Stimulated activated CD4-positive, alpha-beta T cell treated with anti-CD3 and anti-CD28 coated beads, Interleukin-1b, Interleukin-23, amount 100 ng/mL, for 4 hours (primary cell): ENCODE measurements at regions not wholly inside any gene's neighbourhood (a gene's known extent, or its start where the extent isn't known, plus 50 kb on each side); places are given as distances from the start of the nearest gene placed in this dataset.
"Not testable (repeated sequence)": the region's sequence is repeated elsewhere in the genome, so short reads cannot be mapped to it uniquely, and the experiment has no call there.

Experiments used
- DNase-seq, 2 donors: peaks; one replicate each; pipeline ENCODE4 v3.0.0-alpha.2; 2020; ENCODE audit warnings: low read depth in 2 of 2

DNA sequence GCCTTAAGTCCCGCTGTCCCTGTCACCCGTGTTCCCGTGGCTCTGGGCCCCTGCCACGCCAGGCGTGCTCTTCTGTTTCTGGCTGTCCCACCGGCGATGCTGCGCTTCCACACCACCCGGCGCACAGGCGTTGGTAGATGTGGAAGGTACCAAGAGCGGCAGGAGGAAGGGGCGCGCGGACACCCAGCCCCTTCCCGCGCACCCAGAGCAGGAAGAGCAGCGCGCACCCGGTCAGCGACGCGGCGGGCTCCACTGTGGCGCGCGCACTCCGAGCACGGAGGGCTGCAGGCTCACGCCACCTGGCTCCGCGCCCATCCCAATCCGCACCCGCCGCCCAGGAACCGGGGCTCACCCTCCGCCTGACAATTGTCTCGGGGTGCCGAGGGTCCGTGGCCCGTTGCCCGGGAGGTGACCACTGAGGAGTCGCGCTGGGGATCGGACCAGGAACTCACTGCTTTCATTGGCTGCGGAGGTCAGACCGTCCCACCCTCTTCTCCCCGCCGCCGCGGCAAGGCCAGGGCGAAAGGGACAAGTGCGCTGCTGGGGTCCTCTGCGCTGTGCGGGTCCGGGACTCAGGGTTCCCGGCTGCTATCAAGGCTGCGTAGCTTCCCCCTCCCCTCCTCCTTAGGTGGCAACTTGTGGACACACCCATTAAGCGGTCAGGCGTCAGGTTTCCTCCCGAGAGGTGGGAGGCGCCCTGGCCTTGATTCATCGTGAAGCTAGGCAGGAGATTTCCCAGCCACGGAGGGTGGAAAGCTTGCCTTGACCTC is 121.6 kb upstream of the ZNF92 start:
- DNase-seq = no peak

DNA sequence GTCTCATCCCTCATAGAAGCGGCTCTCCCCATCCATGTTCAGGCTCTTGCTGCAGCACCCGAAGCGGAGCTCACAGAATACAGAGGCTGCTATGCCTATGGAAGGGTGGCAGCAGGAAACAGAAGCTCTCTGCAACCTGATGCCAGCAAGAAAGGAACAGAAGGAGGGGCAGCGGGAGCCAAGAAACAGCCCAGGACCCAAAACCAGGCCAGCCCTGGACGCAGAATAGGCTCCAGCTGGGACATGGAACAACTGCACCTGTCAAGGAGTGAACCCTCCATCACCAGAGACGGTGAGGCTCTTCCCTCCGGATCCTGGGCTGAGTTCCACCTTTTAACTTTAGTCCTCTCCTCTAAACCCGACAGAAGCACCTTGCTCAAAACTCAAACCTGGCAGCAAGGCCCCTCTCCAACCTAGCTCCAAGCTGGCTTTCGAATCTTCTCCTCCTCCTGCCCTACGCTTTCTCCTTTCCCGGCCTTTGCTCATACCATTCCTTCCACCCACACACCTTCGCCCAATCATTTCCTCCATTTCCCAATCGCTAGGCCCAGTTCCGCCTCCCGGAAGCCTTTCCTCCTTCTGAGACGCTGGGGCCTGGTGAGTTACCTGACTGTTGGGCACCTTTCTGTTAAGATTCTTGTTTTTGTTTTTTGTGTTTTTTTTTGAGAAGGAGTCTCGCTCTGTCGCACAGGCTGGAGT is 122.8 kb upstream of the ZNF92 start:
- no peak for DNase-seq

DNA sequence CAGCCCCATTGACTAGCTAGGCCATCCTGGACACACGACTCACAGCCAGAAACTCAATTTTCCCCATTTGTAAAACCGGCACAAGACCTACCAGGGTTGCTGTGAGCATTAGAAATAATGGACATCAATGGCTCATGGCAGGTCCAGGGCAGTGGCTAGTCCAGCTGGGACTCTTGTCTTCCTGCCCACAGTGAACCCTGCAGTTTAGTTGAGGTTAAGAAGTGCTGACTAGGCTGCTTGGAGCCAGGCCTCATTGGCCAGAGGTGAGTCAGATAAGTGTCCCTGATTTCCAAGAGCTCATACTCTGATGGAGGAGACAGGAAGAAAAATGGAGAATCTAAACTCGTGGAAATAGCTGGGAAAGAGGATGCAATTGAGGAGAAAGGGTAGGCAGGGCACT is 123.4 kb upstream of the ZNF92 start:
- DNase-seq = no peak

DNA sequence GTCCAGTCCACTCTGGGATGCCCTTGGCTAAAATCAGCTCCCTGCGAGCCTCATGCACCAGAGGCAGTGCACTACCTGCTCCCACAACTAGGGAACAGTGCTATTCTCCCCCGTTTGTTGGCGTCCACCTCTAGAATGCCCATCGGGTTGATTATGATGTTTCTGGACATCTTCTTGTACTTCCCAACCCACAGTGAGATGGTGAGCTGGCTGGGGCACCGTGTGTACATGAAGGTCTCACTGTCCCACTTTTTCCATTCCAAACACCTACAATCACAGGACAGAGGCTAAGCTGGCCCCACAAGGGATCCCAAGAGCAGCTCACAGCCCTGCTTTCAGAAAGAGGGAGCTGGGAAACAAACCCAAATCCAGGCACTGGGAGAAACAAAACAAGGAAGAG is 126.2 kb upstream of the ZNF92 start:
- no peak for DNase-seq

DNA sequence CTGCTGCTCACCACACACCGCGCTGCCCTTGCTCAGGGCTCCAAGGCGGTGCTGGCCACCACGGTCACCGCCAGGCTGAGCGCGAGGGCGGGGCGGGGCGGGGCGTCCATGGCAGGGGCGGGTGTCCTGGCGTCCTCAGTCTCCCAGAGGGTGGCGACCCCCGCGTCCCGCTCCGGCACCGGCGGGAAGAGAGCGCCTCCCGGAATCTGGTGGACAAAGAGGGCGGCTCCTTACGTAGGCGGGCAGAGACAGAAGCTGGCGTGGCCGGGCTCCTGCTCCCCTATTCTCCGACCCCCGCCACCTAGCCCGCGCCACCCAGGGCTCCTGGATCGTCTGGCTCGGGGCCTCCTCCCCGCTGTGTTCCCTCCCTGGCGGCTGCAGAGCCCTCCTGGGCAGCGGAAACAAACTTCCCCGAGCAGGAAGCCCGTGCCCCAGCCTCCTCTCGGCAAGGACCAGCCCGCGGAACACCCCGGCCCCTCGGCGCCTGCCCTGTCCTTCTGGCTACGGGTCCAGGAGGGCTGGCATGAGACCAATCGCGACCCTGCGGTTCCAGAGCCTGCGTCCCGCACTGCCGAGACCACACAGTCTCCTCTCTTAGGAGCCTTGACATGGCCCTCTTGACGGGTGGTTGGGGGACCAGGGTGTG is 133.8 kb upstream of the ZNF92 start:
- DNase-seq = no peak

DNA sequence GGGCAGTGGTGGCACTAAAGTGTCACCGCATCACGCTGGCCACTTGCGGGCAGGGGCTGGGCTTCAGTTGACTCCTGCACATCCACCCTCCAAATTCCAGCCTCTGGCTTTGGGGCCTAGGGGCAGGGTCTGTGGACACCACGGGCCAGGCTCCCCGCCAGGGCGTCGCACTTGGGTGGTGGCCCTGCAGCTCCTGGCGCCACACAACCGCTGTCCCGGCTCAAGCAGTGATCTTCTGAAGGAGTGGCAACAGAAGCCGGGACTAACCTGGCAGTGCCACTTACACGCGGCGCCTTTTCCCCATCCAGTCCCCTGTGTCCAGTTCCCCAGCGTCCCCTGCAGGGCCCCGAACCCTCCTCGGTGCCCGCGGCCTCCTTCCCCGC is 134.3 kb upstream of the ZNF92 start:
- DNase-seq = no peak

DNA sequence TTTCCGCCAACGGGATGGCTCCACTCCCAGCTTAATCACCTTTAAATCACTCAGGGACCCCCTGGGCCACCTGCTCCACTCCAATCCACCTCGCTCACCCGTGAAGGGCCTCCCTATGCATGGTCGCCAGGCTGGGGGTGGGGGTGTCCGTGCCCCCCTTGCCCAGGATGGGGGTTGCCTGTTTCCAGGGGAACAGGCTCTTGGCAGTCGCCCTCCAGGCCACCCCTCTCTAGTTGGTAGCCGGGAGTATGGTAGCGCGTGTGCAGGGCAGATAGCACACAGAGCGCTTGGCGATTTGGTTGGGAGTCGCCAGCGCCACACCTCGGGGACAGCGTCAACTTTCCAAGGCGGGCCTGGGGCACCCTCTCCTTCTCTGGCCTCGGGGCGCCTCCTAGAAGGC is 134.9 kb upstream of the ZNF92 start:
- no peak for DNase-seq

DNA sequence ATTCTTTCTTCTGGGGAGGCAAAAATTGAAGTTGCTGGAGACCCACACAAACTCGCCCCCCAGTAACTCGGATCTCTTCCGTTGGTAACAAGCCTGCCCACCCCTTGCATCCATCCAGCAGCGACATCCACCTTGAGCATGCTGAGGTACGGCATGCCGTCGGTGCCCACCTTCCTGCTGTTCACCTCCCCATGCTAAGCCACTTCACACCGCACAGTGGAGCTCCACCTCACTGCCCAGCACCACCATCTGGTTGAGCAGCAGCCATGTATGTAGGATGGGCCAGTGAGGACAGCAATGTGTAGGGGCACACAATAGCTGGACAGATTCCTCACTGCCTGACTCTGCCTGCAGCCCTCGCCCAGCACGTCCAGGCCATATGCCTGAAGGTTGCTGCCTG is 138.1 kb upstream of the ZNF92 start:
- no peak for DNase-seq

DNA sequence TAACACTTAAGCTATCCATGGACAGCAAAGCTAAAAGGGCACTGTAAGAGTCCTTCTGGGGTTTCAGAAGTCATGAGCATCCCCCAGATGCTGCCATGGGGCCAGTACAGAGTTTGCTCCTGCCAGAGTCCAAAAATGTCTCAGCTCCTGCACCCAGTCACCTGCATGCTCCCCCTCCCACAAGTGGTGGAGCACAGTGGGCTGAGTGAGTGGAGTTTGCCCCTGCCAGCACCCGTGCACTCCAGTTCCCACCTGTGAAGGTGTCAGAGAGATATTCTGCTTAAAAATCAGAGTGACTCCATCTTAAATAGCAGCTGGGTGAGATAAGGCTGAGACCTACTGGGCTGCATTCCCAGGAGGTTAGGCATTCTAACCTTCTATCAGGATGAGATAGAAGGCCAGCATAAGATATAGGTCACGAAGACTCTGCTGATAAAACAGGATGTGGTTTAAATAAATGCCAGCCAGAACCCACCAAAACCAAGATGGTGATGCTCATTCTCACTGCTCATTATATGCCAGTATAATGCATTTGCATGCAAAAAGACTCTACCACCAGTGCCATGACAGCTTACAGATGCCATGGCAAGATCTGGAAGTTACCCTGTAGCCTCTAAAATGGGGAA is 140.1 kb upstream of the ZNF92 start:
- no peak for DNase-seq

DNA sequence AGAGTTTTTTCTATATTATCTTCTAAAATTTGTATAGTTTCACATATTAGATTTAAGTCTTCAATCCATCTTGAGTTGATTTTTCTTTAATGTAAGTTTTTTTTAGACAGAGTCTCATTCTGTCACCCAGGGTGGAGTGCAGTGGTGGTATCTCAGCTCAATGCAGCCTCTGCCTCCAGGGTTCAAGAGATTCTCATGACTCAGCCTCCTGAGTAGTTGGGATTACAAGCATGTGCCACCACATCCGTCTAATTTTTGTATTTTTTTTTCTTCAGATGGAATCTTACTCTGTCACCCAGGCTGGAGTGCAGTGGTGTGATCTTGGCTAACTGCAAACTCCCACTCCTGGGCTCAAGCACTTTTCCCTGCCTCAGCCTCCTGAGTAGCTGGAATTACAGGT is 143.4 kb upstream of the ZNF92 start:
- no peak for DNase-seq

DNA sequence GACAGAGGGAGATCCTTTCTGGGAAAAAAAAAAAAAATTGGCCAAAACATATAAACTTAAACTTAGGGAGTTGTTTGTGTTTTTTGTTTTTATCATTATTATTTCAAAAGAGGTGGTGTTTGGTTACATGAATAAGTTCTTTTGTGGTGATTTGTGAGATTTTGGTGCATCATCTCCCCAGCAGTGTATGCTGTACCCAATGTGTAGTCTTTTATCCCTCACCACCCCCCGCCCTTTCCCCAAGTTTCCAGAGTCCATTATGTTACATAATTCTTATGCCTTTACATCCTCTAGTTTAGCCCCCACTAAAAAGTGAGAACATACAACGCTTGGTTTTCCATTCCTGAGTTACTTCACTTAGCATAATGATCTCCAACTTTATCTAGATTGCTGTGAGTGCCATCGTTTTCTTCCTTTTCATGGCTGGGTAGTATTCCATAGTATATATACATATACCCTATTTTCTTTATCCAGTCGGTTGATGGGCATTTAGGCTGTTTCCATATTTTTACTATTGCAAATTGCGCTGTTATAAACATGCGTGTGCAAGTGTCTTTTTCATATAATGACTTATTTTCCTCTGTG is 148.1 kb upstream of the ZNF92 start:
- DNase-seq = no peak

DNA sequence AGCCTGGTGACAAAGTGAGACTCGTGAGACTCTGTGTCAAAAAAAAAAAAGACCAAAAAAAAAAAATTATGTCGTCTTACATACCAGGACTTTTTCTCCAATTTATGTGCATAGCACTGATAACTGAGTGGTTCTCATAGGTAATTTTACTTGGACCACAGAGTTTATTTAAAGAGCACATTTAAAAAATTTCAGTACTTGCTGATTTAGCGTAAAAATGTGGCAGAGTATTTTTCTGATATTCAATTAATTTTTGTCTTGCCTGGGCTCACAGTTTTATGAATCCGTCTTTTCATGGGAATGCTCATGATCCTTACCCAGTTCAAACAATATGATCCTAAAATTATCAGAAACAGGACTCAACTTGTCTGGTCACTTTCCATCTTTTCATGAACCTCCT is 151.0 kb upstream of the ZNF92 start:
- DNase-seq = no peak

DNA sequence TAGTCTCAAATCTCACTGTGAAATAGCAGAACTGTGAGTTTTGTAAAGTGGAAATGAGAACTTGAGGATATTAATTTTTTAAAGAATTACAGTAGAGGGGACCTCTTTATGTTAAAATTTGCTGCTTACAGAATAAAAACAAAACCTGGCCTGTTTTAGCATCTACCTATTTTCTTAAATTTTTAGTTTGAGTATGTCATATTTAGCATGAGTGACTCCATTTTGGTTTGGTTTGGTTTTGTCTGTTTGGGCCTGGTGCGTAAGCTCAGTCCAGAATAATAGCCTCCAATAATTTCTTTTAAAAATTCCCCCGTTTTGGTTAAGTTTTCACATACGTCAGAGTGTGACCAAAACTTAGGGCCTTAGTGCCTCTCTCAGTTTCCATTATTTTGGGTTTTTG is 152.0 kb upstream of the ZNF92 start:
- no peak for DNase-seq

DNA sequence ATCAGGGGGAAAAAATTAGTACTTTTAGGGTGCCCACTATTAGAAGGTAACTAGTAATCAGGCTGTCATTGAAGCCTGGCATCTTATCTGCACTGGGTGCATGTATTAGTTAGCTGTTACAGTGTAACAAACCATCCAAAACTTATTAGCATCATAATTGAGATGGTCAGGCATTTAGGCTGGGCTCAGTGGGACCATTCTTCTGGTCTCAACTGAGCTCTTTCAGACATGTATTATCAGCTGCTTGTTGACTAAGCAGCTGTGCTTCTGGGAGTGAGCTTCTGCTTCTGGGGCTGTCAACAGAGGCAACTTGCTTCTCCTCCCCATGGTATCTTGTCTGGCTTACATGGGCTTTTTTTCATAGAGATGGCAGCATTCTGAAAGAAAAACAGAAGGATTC is 154.0 kb upstream of the ZNF92 start:
- no peak for DNase-seq

DNA sequence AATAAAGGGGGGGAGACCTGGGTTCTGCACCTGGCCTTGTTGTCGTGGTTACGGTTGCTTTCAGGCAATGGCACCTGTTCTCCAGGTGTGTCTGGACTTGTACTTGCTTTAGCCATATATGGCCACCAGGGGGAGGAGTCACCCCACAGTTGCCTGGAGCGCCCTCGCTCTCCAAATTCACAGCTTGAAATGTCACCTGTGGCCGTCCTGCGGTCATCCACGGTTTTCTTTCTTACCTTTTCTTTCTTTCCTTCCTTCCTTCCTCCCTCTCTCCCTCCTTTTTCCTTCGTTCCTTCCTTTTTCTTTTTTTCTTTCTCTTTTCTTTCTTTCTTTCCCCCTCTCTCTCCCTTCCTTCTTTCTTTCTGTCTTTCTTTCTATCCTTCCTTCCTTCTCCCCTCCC is 157.2 kb upstream of the ZNF92 start:
- DNase-seq = peak; percentile 21 to 43

DNA sequence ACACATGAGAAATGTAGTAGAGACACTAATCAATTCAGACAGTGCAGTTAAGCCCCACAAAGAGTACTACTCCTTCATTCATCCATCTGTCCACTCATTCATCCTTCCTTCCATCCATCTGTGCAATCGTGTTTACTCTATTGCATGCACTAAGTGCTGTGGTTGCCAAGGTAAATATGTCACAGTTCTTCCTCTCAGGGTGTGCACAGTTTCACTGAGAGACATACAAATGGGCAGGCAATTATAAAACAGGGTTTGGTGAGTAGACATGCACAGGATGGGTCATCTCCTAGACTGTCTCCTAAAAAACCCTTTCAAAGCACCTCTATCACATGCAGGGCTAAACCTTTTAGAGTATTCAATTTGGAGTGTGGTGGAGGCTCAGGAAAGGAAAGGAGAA is 160.4 kb upstream of the ZNF92 start:
- not testable (repeated sequence) for DNase-seq

DNA sequence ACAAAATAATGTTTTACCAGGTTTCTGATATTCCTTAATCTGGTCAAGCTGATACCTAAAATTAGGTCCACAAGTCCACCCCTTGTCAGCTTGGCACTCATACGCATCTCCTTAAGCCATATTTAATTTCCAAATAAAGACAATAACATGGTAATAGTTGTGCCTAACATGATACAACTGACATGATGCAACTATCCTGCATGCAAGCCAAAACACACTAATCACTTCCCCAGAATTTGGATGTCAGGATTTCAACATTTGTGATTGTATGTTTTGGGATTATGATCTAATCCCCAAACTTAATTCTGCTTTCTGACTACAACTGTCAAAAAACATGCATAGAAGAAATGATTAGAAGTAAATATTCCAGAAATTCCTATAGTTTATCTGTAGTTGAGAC is 174.4 kb upstream of the ZNF92 start:
- DNase-seq = not testable (repeated sequence)

DNA sequence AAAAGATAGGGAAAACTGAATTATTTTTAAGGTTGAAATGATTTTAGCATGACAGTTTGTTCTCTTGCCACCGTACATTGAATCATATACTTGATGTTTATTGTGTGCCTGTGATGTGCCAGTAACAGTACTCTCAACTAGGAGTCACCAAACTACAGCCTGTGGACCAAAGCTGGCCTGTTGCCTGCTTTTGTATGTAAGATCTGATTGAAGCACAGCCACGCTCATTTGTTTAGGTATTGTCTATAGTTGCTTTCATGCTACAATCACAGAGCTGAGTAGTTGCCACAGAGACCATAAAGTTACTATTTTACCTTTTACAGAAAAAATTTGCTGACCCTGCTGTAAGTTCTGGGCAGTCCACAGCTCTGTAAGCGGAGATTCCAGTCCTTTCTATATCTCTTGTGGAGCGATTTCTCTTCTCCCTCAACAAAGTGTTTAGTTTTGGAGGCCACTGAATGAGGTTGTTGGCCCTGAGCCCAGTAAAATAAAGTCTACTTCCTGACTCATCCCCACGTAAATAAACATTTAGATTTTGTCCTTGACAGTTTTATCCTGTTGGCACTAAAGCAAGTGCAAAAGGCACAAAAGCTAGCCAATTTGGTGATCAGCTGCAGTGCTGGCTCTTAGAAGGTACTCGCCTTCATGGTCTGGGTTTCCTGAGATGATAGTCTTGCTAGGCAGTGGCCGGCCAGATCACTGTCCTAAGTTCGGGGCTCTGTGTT is 180.2 kb upstream of the ZNF92 start:
- not testable (repeated sequence) for DNase-seq

DNA sequence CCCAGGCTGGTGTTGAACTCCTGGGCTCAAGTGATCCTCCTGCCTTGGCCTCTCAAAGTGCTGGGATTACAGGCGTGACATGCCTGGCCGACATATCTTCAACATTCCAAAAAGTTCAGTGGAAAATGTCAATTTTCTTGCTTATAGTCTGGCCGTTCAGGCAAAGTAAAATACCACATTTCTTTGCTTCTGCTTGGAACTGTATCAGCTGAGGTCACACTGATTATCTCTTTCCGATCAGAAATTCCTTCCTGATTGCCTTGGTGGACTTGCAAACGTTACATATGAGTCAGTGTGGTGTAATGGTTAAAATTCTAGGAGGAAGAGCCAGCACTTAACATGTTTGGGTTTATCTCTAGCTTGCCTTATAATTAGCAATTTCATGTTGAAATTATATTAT is 170.6 kb upstream of the ERV3-1 start:
- not testable (repeated sequence) for DNase-seq

DNA sequence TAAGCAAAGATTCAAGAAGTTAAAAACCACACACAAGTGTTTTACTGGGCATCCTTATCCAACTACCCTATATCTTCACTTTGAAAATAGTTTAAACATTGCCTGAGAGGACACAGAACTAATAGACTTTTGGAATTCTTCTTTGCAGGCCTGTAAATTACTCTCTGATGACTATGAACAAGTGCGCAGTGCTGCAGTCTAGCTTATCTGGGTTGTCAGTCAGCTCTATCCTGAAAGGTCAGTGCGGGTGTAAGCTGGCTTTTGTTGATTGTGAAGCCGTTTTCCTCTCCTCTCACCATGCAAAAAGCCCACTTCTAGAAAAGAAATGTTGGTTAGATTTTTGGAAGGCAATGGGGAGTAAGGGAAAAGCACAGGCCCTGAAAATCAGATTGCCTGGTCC is 143.6 kb upstream of the ERV3-1 start:
- DNase-seq = not testable (repeated sequence)

DNA sequence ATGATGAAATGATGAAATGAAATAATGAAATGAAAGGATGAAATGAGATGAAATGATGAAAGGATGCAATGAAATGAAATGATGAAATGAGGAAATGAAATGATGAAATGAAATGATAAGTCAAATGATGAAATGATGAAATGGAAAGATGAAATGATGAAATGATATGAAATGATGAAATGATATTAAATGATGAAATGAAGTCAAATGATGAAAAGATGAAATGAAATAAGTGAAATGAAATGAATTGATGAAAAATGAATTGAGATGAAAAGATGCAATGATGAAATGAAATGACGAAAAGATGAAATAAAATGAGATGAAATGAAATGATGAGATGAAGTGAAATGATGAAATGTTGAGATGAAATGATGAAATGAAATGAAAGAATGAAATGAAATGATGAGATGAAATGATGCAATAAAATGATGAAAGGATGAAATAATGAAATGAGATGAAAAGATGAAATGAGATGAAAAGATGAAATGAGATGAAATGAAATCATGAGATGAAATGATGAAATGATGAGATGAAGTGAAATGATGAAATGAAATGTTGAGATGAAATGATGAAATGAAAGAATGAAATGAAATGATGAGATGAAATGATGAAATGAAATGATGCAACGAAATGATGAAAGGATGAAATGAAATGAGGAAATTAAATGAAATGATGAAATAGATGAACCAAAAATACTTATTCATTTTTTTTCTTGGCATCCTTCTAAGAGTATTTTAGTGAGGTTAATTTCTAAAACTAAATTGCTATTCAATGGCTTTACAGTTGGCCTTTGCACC is 139.8 kb upstream of the ERV3-1 start:
- DNase-seq = not testable (repeated sequence)
